ENCODE measurements at regions not wholly inside any gene's neighbourhood (a gene's known extent, or its start where the extent isn't known, plus 50 kb on each side); places are given as distances from the start of the nearest gene placed in this dataset.

GRCh38 chr6:170463101-170463721 is 89.9 kb downstream of the PSMB1 start:
- Histone ChIP-seq H3K27ac (no peak overlapping the region), H3K4me3 (no peak overlapping the region), H3K4me1 (peaks cover 0 to 4% (median 0%) of the 10 kb centered on the region in 3 donors), H3K36me3 (no peaks in the 10 kb centered on the region), H3K27me3 (peaks cover 14% of the 10 kb centered on the region), H3K9me3 (no peaks in the 10 kb centered on the region)
- ATAC-seq, result no peak
- TF ChIP-seq POLR2A (IDR thresholded peaks at IDR 0.05) (no peak), EP300 (IDR thresholded peaks at IDR 0.05) (no peak), POLR2AphosphoS5 (IDR thresholded peaks at IDR 0.05) (no peak), CTCF (IDR thresholded peaks at IDR 0.05) (no peak)
- WGBS, 2 donors (ENCODE audit: low coverage in 1 of 2), result 87 to 93% methylated on average over 3 to 5 of the region's 22 CpGs

- no peak for ATAC-seq
- H3K27ac ChIP-seq, result no peak overlapping the region
- TF ChIP-seq POLR2AphosphoS5 (IDR thresholded peaks at IDR 0.05) (no peak), EP300 (IDR thresholded peaks at IDR 0.05) (no peak), CTCF (IDR thresholded peaks at IDR 0.05) (no peak), POLR2A (IDR thresholded peaks at IDR 0.05) (no peak)
Measured at GRCh38 chr6:170462366-170463020, 90.6 kb downstream of the PSMB1 start.

GRCh38 chr6:170461556-170462365 is 91.3 kb downstream of the PSMB1 start:
- H3K4me3 ChIP-seq, result no peak overlapping the region
- WGBS, 2 donors (ENCODE audit: low coverage in 1 of 2), result 90 to 93% methylated on average over 11 to 17 of the region's 23 CpGs
- no peak for ATAC-seq

More at GRCh38 chr6:170462366-170463020, 90.6 kb downstream of the PSMB1 start:
- H3K27me3 ChIP-seq, result peaks cover 15% of the 10 kb centered on the region
- no peak overlapping the region for H3K4me3 ChIP-seq
- no peaks in the 10 kb centered on the region for H3K36me3 ChIP-seq
- WGBS, 2 donors (ENCODE audit: low coverage in 1 of 2), result 76 to 86% methylated on average over 3 to 5 of the region's 7 CpGs
- H3K9me3 ChIP-seq, result no peaks in the 10 kb centered on the region
- H3K4me1 ChIP-seq, result peaks cover 0 to 4% (median 0%) of the 10 kb centered on the region in 3 donors

GRCh38 chr6:170461111-170461510 is 92.0 kb downstream of the PSMB1 start:
- H3K27me3 ChIP-seq, result peaks cover 18% of the 10 kb centered on the region
- no peaks in the 10 kb centered on the region for H3K9me3 ChIP-seq
- no peak overlapping the region for H3K27ac ChIP-seq
- no peak overlapping the region for H3K4me3 ChIP-seq
- TF ChIP-seq POLR2AphosphoS5 (IDR thresholded peaks at IDR 0.05) (no peak), CTCF (IDR thresholded peaks at IDR 0.05) (no peak), EP300 (IDR thresholded peaks at IDR 0.05) (no peak), POLR2A (IDR thresholded peaks at IDR 0.05) (no peak)
- 89% methylated on average over 7 of the region's 10 CpGs; no CpG with 5 or more reads in 1 of the 2 donors for WGBS, 2 donors (ENCODE audit: low coverage in 1 of 2)
- H3K36me3 ChIP-seq, result no peaks in the 10 kb centered on the region
- no peak for ATAC-seq
- H3K4me1 ChIP-seq, result peaks cover 0 to 4% (median 0%) of the 10 kb centered on the region in 3 donors

More at GRCh38 chr6:170461556-170462365, 91.3 kb downstream of the PSMB1 start:
- Histone ChIP-seq H3K9me3 (no peaks in the 10 kb centered on the region), H3K27ac (no peak overlapping the region), H3K4me1 (peaks cover 0 to 4% (median 0%) of the 10 kb centered on the region in 3 donors), H3K36me3 (no peaks in the 10 kb centered on the region), H3K27me3 (peaks cover 18% of the 10 kb centered on the region)
- TF ChIP-seq POLR2A (IDR thresholded peaks at IDR 0.05) (no peak), POLR2AphosphoS5 (IDR thresholded peaks at IDR 0.05) (no peak), EP300 (IDR thresholded peaks at IDR 0.05) (no peak), CTCF (IDR thresholded peaks at IDR 0.05) (no peak)
